ENCODE measurements at regions not wholly inside any gene's neighbourhood (a gene's known extent, or its start where the extent isn't known, plus 50 kb on each side); places are given as distances from the start of the nearest gene placed in this dataset.
"Not testable (repeated sequence)": the region's sequence is repeated elsewhere in the genome, so short reads cannot be mapped to it uniquely, and the experiment has no call there.

GRCh38 chr3:126292318-126293070 lies 64.7 kb downstream of the KLF15 start:
- no peak for DNase-seq

GRCh38 chr3:126291537-126291936 lies 65.7 kb downstream of the KLF15 start:
- no peak for DNase-seq

DNA sequence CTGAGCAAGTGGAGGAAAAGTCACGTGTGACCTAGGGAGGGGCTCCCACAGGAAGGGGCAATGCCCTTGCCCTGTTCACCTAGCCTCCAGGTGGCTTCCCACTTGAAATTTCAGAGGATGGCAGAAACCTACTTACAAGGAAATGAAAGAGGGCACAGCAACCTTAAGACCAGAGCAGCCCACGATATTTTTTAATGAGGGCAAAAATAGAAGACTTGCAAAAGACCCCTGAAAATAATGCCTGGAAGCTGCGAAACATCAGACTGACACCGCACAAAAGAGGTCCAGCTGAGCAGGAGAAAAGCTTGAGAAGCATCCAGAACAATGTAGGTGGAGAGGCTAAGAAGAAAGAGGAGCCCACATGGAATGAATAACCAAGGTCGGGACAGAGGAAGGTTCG lies 66.1 kb downstream of the KLF15 start:
- no peak for DNase-seq

DNA sequence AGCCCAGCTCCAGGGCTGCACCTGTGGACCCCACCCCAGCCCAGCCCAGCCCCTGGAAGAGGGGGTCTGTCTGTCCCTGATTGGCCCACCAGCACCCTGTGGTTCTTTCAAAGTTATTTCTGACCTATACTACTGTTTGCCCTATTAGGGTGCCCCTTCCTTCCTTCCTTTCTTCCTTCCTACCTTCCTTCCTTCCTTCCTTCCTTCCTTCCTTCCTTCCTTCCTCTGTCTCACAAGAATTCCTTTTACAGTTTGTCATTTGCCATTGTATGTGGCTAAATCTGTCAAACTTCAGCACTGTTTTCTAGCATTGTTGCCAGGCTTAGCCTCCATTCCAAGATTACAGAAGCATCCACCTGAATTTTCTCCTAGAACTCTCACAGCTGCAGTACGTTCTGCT lies 66.9 kb downstream of the KLF15 start:
- no peak for DNase-seq

DNA sequence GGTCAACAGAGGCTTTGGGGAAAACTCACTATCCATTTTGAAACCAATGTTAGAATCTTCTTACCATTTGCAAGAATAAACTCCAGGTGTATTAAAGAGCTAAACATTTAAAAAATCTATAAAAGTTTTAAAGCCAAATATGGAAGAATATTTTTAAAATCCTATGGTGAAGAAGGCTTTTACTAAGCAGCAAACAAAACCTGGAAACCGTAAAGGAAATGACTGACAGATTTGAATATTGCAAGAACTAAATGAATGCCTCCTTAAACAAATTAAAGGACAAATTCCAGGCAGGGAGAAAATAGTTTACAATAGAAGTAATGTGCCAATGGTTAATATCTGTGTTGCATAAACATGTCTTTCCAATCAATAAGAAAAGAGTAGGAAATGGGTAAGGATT lies 68.1 kb downstream of the KLF15 start:
- DNase-seq = no peak

DNA sequence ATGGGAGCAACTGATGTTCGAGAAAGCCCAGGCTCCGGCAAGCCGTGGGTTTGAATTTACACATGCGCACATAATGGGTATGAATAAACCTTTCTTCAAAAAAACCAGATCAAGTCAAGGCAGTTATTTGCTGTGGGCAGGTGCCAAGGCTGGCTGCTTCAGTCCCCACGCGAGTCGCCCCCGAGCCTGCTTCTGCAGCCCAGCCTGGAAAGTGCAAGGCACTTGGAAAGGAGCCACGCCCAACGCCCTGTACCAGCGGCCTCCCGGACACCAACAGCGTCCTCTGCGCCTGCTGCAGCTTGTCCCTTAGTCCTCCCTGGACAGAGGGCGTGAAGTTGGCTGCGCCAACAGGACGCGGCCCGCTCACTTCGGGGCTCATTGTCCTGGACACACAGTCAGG lies 68.9 kb downstream of the KLF15 start:
- DNase-seq = no peak

- DNase-seq = peak; percentile 48
These were observed 69.5 kb downstream of the KLF15 start for GRCh38 chr3:126287536-126288241.

- DNase-seq = no peak
These were observed 70.1 kb downstream of the KLF15 start for GRCh38 chr3:126287171-126287535.

- DNase-seq = no peak
These were observed 71.8 kb downstream of the KLF15 start for GRCh38 chr3:126285369-126285768.

GRCh38 chr3:126284258-126284904 lies 72.8 kb downstream of the KLF15 start:
- no peak for DNase-seq

- not testable (repeated sequence) for DNase-seq
These were observed 73.6 kb downstream of the KLF15 start for GRCh38 chr3:126283651-126284050.

DNA sequence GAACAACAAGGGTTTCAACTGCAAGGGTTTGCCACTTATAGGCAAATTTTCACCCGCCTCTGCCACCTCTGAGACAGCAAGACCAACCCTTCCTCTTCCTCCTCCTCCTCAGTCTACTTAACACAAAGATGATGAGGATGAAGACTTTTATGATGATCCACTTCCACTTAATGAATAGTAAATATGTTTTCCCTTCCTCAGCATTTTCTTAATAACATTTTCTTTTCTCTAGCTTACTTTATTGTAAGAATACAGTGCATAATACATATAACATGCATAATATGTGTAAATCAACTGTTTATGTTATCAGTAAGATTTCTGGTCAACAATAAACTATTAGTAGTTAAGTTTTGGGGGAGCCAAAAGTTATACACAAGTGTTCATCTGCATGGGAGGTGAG lies 77.4 kb downstream of the KLF15 start:
- no peak for DNase-seq

- no peak for DNase-seq
These were observed 79.4 kb downstream of the KLF15 start for GRCh38 chr3:126277629-126278378.

GRCh38 chr3:126275620-126275904 lies 81.6 kb downstream of the KLF15 start:
- DNase-seq = no peak

- no peak for DNase-seq
These were observed 82.2 kb downstream of the KLF15 start for GRCh38 chr3:126274735-126275619.

DNA sequence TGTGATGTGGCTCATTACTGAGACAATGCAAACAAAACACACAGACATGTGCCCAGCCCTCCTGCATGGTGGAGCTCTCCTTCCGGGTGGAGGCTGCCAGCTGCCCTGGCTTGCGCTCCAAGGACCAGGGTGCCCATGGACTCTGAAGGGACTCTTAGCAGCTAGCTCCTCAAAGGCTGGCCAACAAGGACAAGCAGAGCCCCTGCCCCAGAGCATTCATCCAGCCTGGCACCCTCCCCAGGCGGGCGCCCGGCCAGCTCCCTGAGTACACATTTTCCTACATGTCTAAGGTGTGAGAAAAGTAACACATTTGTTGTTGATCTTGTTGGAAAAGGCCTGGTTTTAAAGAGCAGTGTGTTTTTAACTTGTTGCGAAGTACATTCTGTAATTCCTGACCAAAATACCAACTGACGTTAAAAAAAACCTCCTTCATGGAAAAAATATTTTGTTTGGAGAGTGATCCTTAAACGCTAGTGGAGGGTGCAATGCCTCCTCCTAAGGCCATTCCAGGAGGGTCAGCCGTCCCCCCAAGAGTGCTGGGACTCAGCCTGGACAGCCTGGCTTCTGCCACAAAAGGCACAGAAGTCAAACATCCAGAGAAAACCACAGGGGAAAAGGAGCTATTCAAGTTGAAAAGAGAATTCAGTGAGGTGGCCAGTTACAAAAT lies 86.9 kb downstream of the KLF15 start:
- no peak for DNase-seq

GRCh38 chr3:126269354-126269753 lies 87.9 kb downstream of the KLF15 start:
- no peak for DNase-seq

- no peak for DNase-seq
These were observed 88.3 kb downstream of the KLF15 start for GRCh38 chr3:126268866-126269265.

DNA sequence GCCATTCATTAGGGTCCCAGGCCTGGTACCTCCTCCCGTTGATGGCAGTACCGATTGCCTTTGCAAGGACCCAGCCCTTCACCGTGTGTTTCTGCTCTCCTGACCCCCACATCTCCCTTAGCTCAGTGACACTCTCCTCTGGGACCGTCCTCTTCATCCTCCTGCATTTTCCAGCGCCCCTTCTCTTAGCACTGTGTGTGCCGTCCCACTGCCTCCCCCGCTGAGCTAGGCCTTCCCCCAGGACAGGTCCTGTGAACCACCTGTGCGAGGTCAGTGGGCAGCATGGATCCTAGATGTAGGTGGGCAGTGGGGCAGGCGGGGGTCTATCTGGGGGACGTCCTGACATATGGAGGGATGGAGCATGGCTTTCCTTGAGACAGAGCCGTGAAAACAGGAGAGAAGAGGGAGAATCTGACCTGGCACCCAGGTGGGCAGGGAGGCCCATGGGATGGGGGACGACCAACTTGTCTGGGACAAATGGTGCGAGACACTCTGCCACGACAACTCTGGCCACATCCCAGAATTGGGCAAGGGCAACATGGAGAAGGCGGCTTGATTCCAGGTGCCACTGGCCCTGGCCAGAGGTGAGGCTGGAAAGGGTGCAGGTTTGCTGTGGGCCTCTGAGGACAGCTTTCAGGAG lies 87.7 kb upstream of the ALDH1L1 start:
- DNase-seq = no peak

GRCh38 chr3:126267169-126267975 lies 87.0 kb upstream of the ALDH1L1 start:
- no peak for DNase-seq

DNA sequence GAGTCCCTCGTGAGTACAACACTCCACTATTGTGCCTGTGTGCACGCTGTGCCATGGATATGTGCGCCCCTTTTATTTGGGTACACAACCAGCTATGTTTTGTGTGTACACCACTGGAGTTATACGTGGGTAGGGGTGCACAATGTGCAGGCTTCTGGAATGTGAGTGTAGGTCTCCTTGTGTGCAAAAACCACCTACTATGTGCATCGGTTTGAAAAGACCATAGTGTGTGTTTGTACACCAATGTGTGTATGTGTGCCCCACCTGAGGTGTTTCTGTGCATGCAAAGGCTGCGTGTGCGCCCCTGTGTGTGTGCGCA lies 86.4 kb upstream of the ALDH1L1 start:
- DNase-seq = no peak
